ENCODE measurements at regions not wholly inside any gene's neighbourhood (a gene's known extent, or its start where the extent isn't known, plus 50 kb on each side); places are given as distances from the start of the nearest gene placed in this dataset.

DNA sequence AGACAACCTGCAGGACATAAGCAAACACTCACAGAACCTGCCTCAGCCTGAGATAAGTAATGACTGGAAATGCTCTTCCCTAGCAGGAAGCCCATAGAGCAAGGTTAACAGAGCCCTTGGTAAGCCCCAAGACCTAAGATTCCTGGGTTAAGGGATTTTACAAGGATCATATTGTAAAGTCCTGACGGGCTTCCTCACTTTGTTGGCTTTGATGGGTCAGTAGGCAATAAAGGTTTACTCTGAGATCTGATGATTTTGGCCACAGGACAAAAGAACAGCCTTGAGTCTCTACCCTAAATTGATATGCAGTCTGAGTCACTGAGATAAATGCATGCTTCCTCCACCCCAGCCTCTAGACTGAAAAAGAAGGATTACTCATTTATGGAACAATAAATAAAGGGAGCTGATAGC lies 270.8 kb downstream of the HTR7 start:
- H3K9ac ChIP-seq (ENCODE audit: insufficient read depth, low read depth, low read length) = no peak overlapping the region
- no peak overlapping the region for H3K27ac ChIP-seq (ENCODE audit: extremely low read length, insufficient read depth, low read length)
- H3K9me3 ChIP-seq (ENCODE audit: low read length) = no peaks in the 10 kb centered on the region
- no peaks in the 10 kb centered on the region for H4K20me1 ChIP-seq (ENCODE audit: insufficient read depth, low read length)
- TF ChIP-seq RCOR2 (CRISPR knock-in tag; IDR thresholded peaks at IDR 0.05) (no peak), SATB2 (CRISPR knock-in tag; IDR thresholded peaks at IDR 0.05) (no peak), HNF1A (IDR thresholded peaks at IDR 0.05; ENCODE audit: low read depth) (no peak), HNF1A (CRISPR knock-in tag; IDR thresholded peaks at IDR 0.05; ENCODE audit: borderline replicate concordance) (no peak), GRHL1 (CRISPR knock-in tag; conservative IDR thresholded peaks at IDR 0.05) (no peak), ATRX (CRISPR knock-in tag; IDR thresholded peaks at IDR 0.05; ENCODE audit: borderline replicate concordance) (no peak), MEIS1 (CRISPR knock-in tag; IDR thresholded peaks at IDR 0.05; ENCODE audit: borderline replicate concordance) (no peak), SNAPC5 (CRISPR knock-in tag; IDR thresholded peaks at IDR 0.05; ENCODE audit: borderline replicate concordance) (no peak), ZFX (CRISPR knock-in tag; IDR thresholded peaks at IDR 0.05; ENCODE audit: low read depth) (no peak), ZNF207 (IDR thresholded peaks at IDR 0.05; ENCODE audit: borderline replicate concordance) (no peak), DRAP1 (CRISPR knock-in tag; IDR thresholded peaks at IDR 0.05) (no peak), ZBTB8A (CRISPR knock-in tag; IDR thresholded peaks at IDR 0.05; ENCODE audit: borderline replicate concordance, low read depth) (no peak), ZIK1 (CRISPR knock-in tag; IDR thresholded peaks at IDR 0.05; ENCODE audit: borderline replicate concordance, low read depth) (no peak), ZNF816 (CRISPR knock-in tag; IDR thresholded peaks at IDR 0.05; ENCODE audit: borderline replicate concordance) (no peak), SAFB2 (CRISPR knock-in tag; IDR thresholded peaks at IDR 0.05; ENCODE audit: borderline replicate concordance, low read depth) (no peak), WIZ (CRISPR knock-in tag; IDR thresholded peaks at IDR 0.05) (no peak), GABPB1 (CRISPR knock-in tag; IDR thresholded peaks at IDR 0.05) (no peak), AHR (CRISPR knock-in tag; IDR thresholded peaks at IDR 0.05) (no peak)
- ChIA-PET CTCF (ENCODE audit: low intra/inter-chr PET ratio, low total read pairs) (no interaction called here), POLR2A (no interaction called here)
- no peak overlapping the region for H3K4me2 ChIP-seq (ENCODE audit: low read depth, low read length)
- no peak for ATAC-seq
- WGBS (ENCODE audit: low lambda C conversion rate) = 0% methylated on average over 1 of the region's 1 CpG
- intact Hi-C loops (cut with micrococcal nuclease; ENCODE audit: unreplicated experiment) (no loop called here), in situ Hi-C loops (cut with HindIII; ENCODE audit: extremely low pct_ligation_motif_present, low pct_unique_long_range_greater_than_20kb) (no loop called here)
- no peak overlapping the region for H3K4me3 ChIP-seq (replicated peaks in 1 of 3; ENCODE audit: insufficient read depth in 1 of 3, low read depth in 2 of 3, low read length in 3 of 3)
- no peak overlapping the region for H2AFZ ChIP-seq (ENCODE audit: low read length)
- no peaks in the 10 kb centered on the region for H3K36me3 ChIP-seq (replicated peaks in 1 of 2; ENCODE audit: control insufficient read depth in 1 of 2, insufficient read depth in 2 of 2, low read length in 2 of 2)
- H3K4me1 ChIP-seq (ENCODE audit: insufficient read depth, low read length) = peaks cover 2% of the 10 kb centered on the region
- no peaks in the 10 kb centered on the region for H3K79me2 ChIP-seq (ENCODE audit: insufficient read depth, low read length)
- no peak for FAIRE-seq
- no TSS peak for BruUV-seq (replicated peaks)
- no peak for DNase-seq (ENCODE audit: low spot score)
- H3K27me3 ChIP-seq (ENCODE audit: control insufficient read depth in 1 of 2, insufficient read depth in 2 of 2, low read length in 2 of 2) = no peaks in the 10 kb centered on the region

Measured in HepG2 (cell line).